A549 (cell line): ENCODE measurements at regions not wholly inside any gene's neighbourhood (a gene's known extent, or its start where the extent isn't known, plus 50 kb on each side); places are given as distances from the start of the nearest gene placed in this dataset.

Experiments
- ATAC-seq, 2 experiments: fragments of 200-7000 bp in 1 of 2; fragments of >200 bp in 1 of 2; cut with Nextera tagmentation in 1 of 2; cut with Tn5 transposase in 1 of 2; 3 replicates each; pipeline versions ENCODE4 v1.8.0 to v1.9.1; 2018 to 2020; ENCODE audit warnings: mild to moderate bottlenecking in 1 of 2, moderate library complexity in 1 of 2
- CTCF ChIA-PET: fragments of 300-600 bp; sonication (Branson Sonifier 250); formaldehyde crosslinking; extraction: SDS; loops from one replicate; lab custom pipeline; 2021; ENCODE audit warnings: antibody characterized with exemption, inconsistent platforms; lab: Yijun Ruan, JAX
- POLR2A ChIA-PET: fragments of 350-600 bp; formaldehyde crosslinking; extraction: SDS; loops from one replicate; lab custom pipeline; 2021; ENCODE audit warnings: antibody characterized with exemption, inconsistent platforms; lab: Yijun Ruan, JAX
- DNase-seq, 2 experiments: peaks; one replicate each; pipeline versions ENCODE4 v3.0.0 to v3.0.0-alpha.2; 2011 to 2016; ENCODE audit warnings: low read depth in 1 of 2, low spot score in 1 of 2
- FAIRE-seq: peaks from 2 replicates; lab custom pipeline; 2011; peaks lifted over from hg19 to GRCh38; lab: Jason Lieb, UNC
- H3K27ac ChIP-seq, 2 experiments: fragments of >200 bp; sonication (Bioruptor Twin); formaldehyde crosslinking; 3 replicates each; pipeline ENCODE4 v1.5.1; 2016 to 2017
- H3K4me1 ChIP-seq: fragments of >200 bp; sonication (Bioruptor Twin); formaldehyde crosslinking; 3 replicates; pipeline ENCODE4 v1.6.1; 2016
- H3K4me2 ChIP-seq: fragments of >200 bp; sonication (Bioruptor Twin); formaldehyde crosslinking; 3 replicates; pipeline ENCODE4 v1.6.1; 2016
- H3K4me3 ChIP-seq: fragments of >200 bp; sonication (Bioruptor Twin); formaldehyde crosslinking; 3 replicates; pipeline ENCODE4 v1.5.1; 2016
- H3K9me3 ChIP-seq: fragments of >200 bp; sonication (Bioruptor Twin); formaldehyde crosslinking; 3 replicates; pipeline ENCODE4 v1.6.1; 2016
- ATOH8 ChIP-seq: fragments of 250-450 bp; sonication (Bioruptor Pico); IDR thresholded peaks from 2 replicates; pipeline ENCODE4 v1.5.0; 2020; ENCODE audit warnings: low read depth, mild to moderate bottlenecking, moderate library complexity
- BCL3 ChIP-seq: fragments of >200 bp; sonication (Bioruptor Twin); formaldehyde crosslinking; IDR thresholded peaks from 3 replicates; pipeline ENCODE4 v1.6.1; 2016
- CBX2 ChIP-seq: fragments of 200-600 bp; sonication (generic); IDR thresholded peaks from 2 replicates; pipeline ENCODE4 v1.6.1; 2016; ENCODE audit warnings: low read depth, mild to moderate bottlenecking, borderline replicate concordance
- CBX8 ChIP-seq: fragments of 200-600 bp; sonication (generic); IDR thresholded peaks from 2 replicates; pipeline ENCODE4 v1.6.1; 2016
- EP300 ChIP-seq, 2 experiments: fragments of >200 bp; sonication (Bioruptor Twin); formaldehyde crosslinking; IDR thresholded peaks; 2 replicates in 1 of 2; 3 replicates in 1 of 2; pipeline ENCODE4 v1.6.1; 2016 to 2017
- FOSB ChIP-seq: fragments of 250-450 bp; sonication (Bioruptor Pico); IDR thresholded peaks from 2 replicates; pipeline ENCODE4 v1.5.0; 2020; ENCODE audit warnings: mild to moderate bottlenecking, moderate library complexity
- GATA3 ChIP-seq: IDR thresholded peaks from 2 replicates; pipeline ENCODE4 v1.6.1; 2012; ENCODE audit warnings: borderline replicate concordance
- HOXA7 ChIP-seq: fragments of 250-450 bp; sonication (Bioruptor Pico); IDR thresholded peaks from 2 replicates; pipeline ENCODE4 v1.5.0; 2020; ENCODE audit warnings: mild to moderate bottlenecking, moderate library complexity
- KDM1A ChIP-seq: fragments of 200-600 bp; sonication (generic); IDR thresholded peaks from 2 replicates; pipeline ENCODE4 v1.6.1; 2016; ENCODE audit warnings: low read depth, mild to moderate bottlenecking
- MAFK ChIP-seq: fragments of 450-650 bp; IDR thresholded peaks from 2 replicates; pipeline ENCODE4 v1.6.1; 2014; ENCODE audit not compliant: partially characterized antibody
- MYC ChIP-seq: IDR thresholded peaks from 2 replicates; pipeline ENCODE4 v1.6.1; 2012; ENCODE audit warnings: mild to moderate bottlenecking, inconsistent platforms, low read length, improper control_type of control experiment, borderline replicate concordance
- PBX3 ChIP-seq: IDR thresholded peaks from 2 replicates; pipeline ENCODE4 v1.6.1; 2012
- POLR2A ChIP-seq: IDR thresholded peaks from 2 replicates; pipeline ENCODE4 v1.6.1; 2012; ENCODE audit warnings: mild to moderate bottlenecking, low read length
- POLR2AphosphoS2 ChIP-seq: conservative IDR thresholded peaks from 2 replicates; pipeline ENCODE4 v1.6.1; 2012; ENCODE audit warnings: low read length, improper control_type of control experiment, inconsistent platforms
- RCOR1 ChIP-seq: fragments of 150-350 bp; IDR thresholded peaks from 2 replicates; pipeline ENCODE4 v1.6.1; 2014; ENCODE audit warnings: antibody characterized with exemption, low read length, low read depth
- REST ChIP-seq: fragments of 200-600 bp; sonication (generic); IDR thresholded peaks from 2 replicates; pipeline ENCODE4 v1.6.1; 2016; ENCODE audit warnings: antibody characterized with exemption, mild to moderate bottlenecking, moderate library complexity
- RFX5 ChIP-seq: fragments of 450-650 bp; IDR thresholded peaks from 2 replicates; pipeline ENCODE4 v1.7.1; 2014; ENCODE audit warnings: antibody characterized with exemption, mild to moderate bottlenecking, moderate library complexity
- WGBS: methylation state at CpG from one replicate; pipeline ENCODE4 v1.1.6; 2017; ENCODE audit errors: missing lambda C conversion rate; 5-methylcytosine and 5-hydroxymethylcytosine counted together

- ChIA-PET POLR2A (no interaction called here), CTCF (no interaction called here)
- FAIRE-seq (no peak), DNase-seq (no peak), ATAC-seq (no peak)
- Histone ChIP-seq H3K4me2 (no peak overlapping the region), H3K4me3 (no peak overlapping the region), H3K4me1 (peaks cover 12% of the 10 kb centered on the region; the same call in 2 of the 3 replicates), H3K27ac (no peak overlapping the region), H3K9me3 (no peaks in the 10 kb centered on the region)
- TF ChIP-seq RCOR1 = no peak
- TF ChIP-seq BCL3 = no peak
- no peak for TF ChIP-seq GATA3
- TF ChIP-seq MAFK = no peak
- no peak for TF ChIP-seq REST
- 38% methylated on average over 4 of the region's 4 CpGs for WGBS
Observed at GRCh38 chr2:18723219-18723618, 133.8 kb upstream of the NT5C1B start.

GRCh38 chr2:18722101-18722500 lies 132.7 kb upstream of the NT5C1B start:
- Histone ChIP-seq H3K9me3 (no peaks in the 10 kb centered on the region), H3K4me3 (no peak overlapping the region), H3K4me2 (no peak overlapping the region), H3K27ac (no peak overlapping the region), H3K4me1 (peaks cover 12% of the 10 kb centered on the region; the same call in 2 of the 3 replicates)
- DNase-seq (no peak), ATAC-seq (no peak), FAIRE-seq (no peak)
- no peak for TF ChIP-seq HOXA7 (CRISPR knock-in tag)
- no peak for TF ChIP-seq FOSB (CRISPR knock-in tag)
- TF ChIP-seq MYC = no peak
- TF ChIP-seq ATOH8 = no peak
- TF ChIP-seq REST = no peak
- no peak for TF ChIP-seq CBX8
- no peak for TF ChIP-seq CBX2
- TF ChIP-seq EP300 (IDR thresholded peaks at IDR 0.05) = no peak
- TF ChIP-seq RCOR1 = no peak
- no peak for TF ChIP-seq PBX3
- no peak for TF ChIP-seq RFX5
- no peak for TF ChIP-seq POLR2A
- no peak for TF ChIP-seq POLR2AphosphoS2
- TF ChIP-seq KDM1A = no peak
- WGBS = 27% methylated on average over 2 of the region's 2 CpGs
- POLR2A ChIA-PET = no interaction called here
- CTCF ChIA-PET = no interaction called here
